Naive thymus-derived CD4-positive, alpha-beta T cell (primary cell): ENCODE measurements at regions not wholly inside any gene's neighbourhood (a gene's known extent, or its start where the extent isn't known, plus 50 kb on each side); places are given as distances from the start of the nearest gene placed in this dataset.
"Not testable (repeated sequence)": the region's sequence is repeated elsewhere in the genome, so short reads cannot be mapped to it uniquely, and the experiment has no call there.

Experiments
- ATAC-seq: fragments of 150-1000 bp; cut with Tn5 transposase; 2 replicates; pipeline ENCODE4 v1.10.0; 2021; ENCODE audit warnings: mild to moderate bottlenecking, moderate library complexity
- CTCF ChIA-PET: fragments of 350-600 bp; sonication (Branson Sonifier 250); formaldehyde crosslinking; loops from one replicate; lab custom pipeline; 2021; ENCODE audit warnings: antibody characterized with exemption; lab: Charles Lee
- POLR2A ChIA-PET: fragments of 350-600 bp; sonication (Branson Sonifier 250); formaldehyde crosslinking; loops from one replicate; lab custom pipeline; 2021; ENCODE audit warnings: antibody characterized with exemption, inconsistent platforms; lab: Charles Lee
- DNase-seq, 9 donors: peaks; one replicate each; pipeline versions ENCODE4 v3.0.0 to v3.0.0-alpha.2; 2020 to 2022; ENCODE audit warnings: mixed read lengths in 1 of 9
- H3K27ac ChIP-seq: one replicate; pipeline ENCODE4 v1.7.0; 2013; ENCODE audit warnings: mild to moderate bottlenecking, low read depth, low read length, moderate library complexity
- H3K27me3 ChIP-seq, 2 donors: one replicate each; pipeline ENCODE4 v1.7.0; 2013; ENCODE audit warnings: low read length in 2 of 2, mild to moderate bottlenecking in 2 of 2, moderate library complexity in 2 of 2; ENCODE audit not compliant: control insufficient read depth in 2 of 2, insufficient read depth in 2 of 2
- H3K36me3 ChIP-seq, 3 experiments: 1 replicate in 2 of 3; 2 replicates in 1 of 3; pipeline ENCODE4 v1.7.0; 2013; ENCODE audit warnings: low read length in 3 of 3, mild to moderate bottlenecking in 3 of 3, moderate library complexity in 1 of 3; ENCODE audit not compliant: insufficient read depth in 3 of 3, control insufficient read depth in 2 of 3
- H3K4me1 ChIP-seq, 2 donors: one replicate each; pipeline ENCODE4 v1.7.0; 2013; ENCODE audit warnings: low read length in 2 of 2, mild to moderate bottlenecking in 2 of 2, moderate library complexity in 1 of 2; ENCODE audit not compliant: control insufficient read depth in 2 of 2, insufficient read depth in 2 of 2
- H3K4me3 ChIP-seq: 2 replicates; pipeline ENCODE4 v1.7.0; 2013; ENCODE audit warnings: mild to moderate bottlenecking, low read length
- H3K9me3 ChIP-seq, 3 experiments: 1 replicate in 2 of 3; 2 replicates in 1 of 3; pipeline ENCODE4 v1.7.0; 2013; ENCODE audit warnings: low read length in 3 of 3; ENCODE audit not compliant: control insufficient read depth in 2 of 3
- H3K27ac Mint-ChIP-seq, 9 donors: one replicate each; pipeline ENCODE4 v1.8.0; 2020 to 2022; ENCODE audit warnings: mixed read lengths in 9 of 9, mild to moderate bottlenecking in 8 of 9, moderate library complexity in 5 of 9, inconsistent platforms in 2 of 9
- H3K27me3 Mint-ChIP-seq, 5 donors: one replicate each; pipeline ENCODE4 v1.8.0; 2021 to 2022; ENCODE audit warnings: mixed read lengths in 5 of 5, mild to moderate bottlenecking in 1 of 5
- H3K36me3 Mint-ChIP-seq, 5 donors: one replicate each; pipeline ENCODE4 v1.8.0; 2020 to 2022; ENCODE audit warnings: mixed read lengths in 5 of 5, mild to moderate bottlenecking in 3 of 5, inconsistent platforms in 1 of 5
- H3K4me1 Mint-ChIP-seq, 7 donors: one replicate each; pipeline ENCODE4 v1.8.0; 2020 to 2022; ENCODE audit warnings: mixed read lengths in 7 of 7, mild to moderate bottlenecking in 3 of 7, inconsistent platforms in 1 of 7
- H3K4me3 Mint-ChIP-seq, 10 donors: one replicate each; pipeline ENCODE4 v1.8.0; 2020 to 2022; ENCODE audit warnings: mild to moderate bottlenecking in 10 of 10, mixed read lengths in 10 of 10, moderate library complexity in 6 of 10, inconsistent platforms in 2 of 10
- H3K9me3 Mint-ChIP-seq, 11 donors: one replicate each; pipeline ENCODE4 v1.8.0; 2020 to 2022; ENCODE audit warnings: mixed read lengths in 11 of 11, mild to moderate bottlenecking in 4 of 11, inconsistent platforms in 1 of 11, moderate library complexity in 1 of 11
- intact Hi-C, 2 donors: fragments of 100-400 bp; cut with micrococcal nuclease; formaldehyde crosslinking; loops; one replicate each; pipeline ENCODE4 v1.15.1; 2023

- intact Hi-C loops = no loop called here
Measured at GRCh38 chr2:144643537-144644336, 123.8 kb upstream of the ZEB2 start.

GRCh38 chr2:144642856-144643255 lies 122.9 kb upstream of the ZEB2 start:
- Mint-ChIP-seq H3K36me3 (peaks cover 0 to 2% (median 0%) of the 10 kb centered on the region in 5 donors), H3K4me1 (peaks cover 0 to 2% (median 0%) of the 10 kb centered on the region in 7 donors), H3K9me3 (peaks cover 0 to 4% (median 0%) of the 10 kb centered on the region in 11 donors), H3K27ac (no peak overlapping the region), H3K27me3 (peaks cover 0 to 8% (median 4%) of the 10 kb centered on the region in 5 donors), H3K4me3 (no peak overlapping the region)
- intact Hi-C loops = no loop called here
- Histone ChIP-seq H3K4me1 (no peaks in the 10 kb centered on the region), H3K27me3 (no peaks in the 10 kb centered on the region), H3K4me3 (no peak overlapping the region), H3K36me3 (no peaks in the 10 kb centered on the region), H3K9me3 (no peaks in the 10 kb centered on the region), H3K27ac (no peak overlapping the region)
- no peak for ATAC-seq
- DNase-seq = no peak
- CTCF ChIA-PET = no interaction called here
- POLR2A ChIA-PET = no interaction called here

More at GRCh38 chr2:144643537-144644336, 123.8 kb upstream of the ZEB2 start:
- Histone ChIP-seq H3K27ac (no peak overlapping the region), H3K4me1 (no peaks in the 10 kb centered on the region), H3K36me3 (no peaks in the 10 kb centered on the region), H3K27me3 (no peaks in the 10 kb centered on the region), H3K9me3 (no peaks in the 10 kb centered on the region), H3K4me3 (no peak overlapping the region)
- POLR2A ChIA-PET = no interaction called here
- Mint-ChIP-seq H3K4me1 (peaks cover 0 to 2% (median 0%) of the 10 kb centered on the region in 7 donors), H3K36me3 (peaks cover 0 to 2% (median 0%) of the 10 kb centered on the region in 5 donors), H3K27ac (no peak overlapping the region), H3K9me3 (peaks cover 0 to 4% (median 0%) of the 10 kb centered on the region in 11 donors), H3K4me3 (no peak overlapping the region), H3K27me3 (peaks cover 0 to 8% (median 4%) of the 10 kb centered on the region in 5 donors)
- CTCF ChIA-PET = no interaction called here
- no peak for ATAC-seq
- DNase-seq = no peak

- Histone ChIP-seq H3K9me3 (no peaks in the 10 kb centered on the region), H3K27ac (no peak overlapping the region), H3K4me1 (no peaks in the 10 kb centered on the region), H3K4me3 (no peak overlapping the region), H3K36me3 (no peaks in the 10 kb centered on the region), H3K27me3 (no peaks in the 10 kb centered on the region)
- ATAC-seq = no peak
- ChIA-PET CTCF (no interaction called here), POLR2A (no interaction called here)
- peaks cover 0 to 2% (median 0%) of the 10 kb centered on the region in 5 donors for H3K36me3 Mint-ChIP-seq
- no peak overlapping the region for H3K4me3 Mint-ChIP-seq
- H3K27ac Mint-ChIP-seq = no peak overlapping the region
- intact Hi-C loops = no loop called here
- peaks cover 0 to 2% (median 0%) of the 10 kb centered on the region in 7 donors for H3K4me1 Mint-ChIP-seq
- no peak for DNase-seq
- peaks cover 0 to 8% (median 3%) of the 10 kb centered on the region in 11 donors for H3K9me3 Mint-ChIP-seq
- peaks cover 0 to 8% (median 4%) of the 10 kb centered on the region in 5 donors for H3K27me3 Mint-ChIP-seq
Measured at GRCh38 chr2:144642131-144642530, 122.2 kb upstream of the ZEB2 start.

GRCh38 chr2:144638250-144638649 lies 118.3 kb upstream of the ZEB2 start:
- peaks cover 0 to 21% (median 12%) of the 10 kb centered on the region in 11 donors for H3K9me3 Mint-ChIP-seq
- intact Hi-C loops, H3K4me1 Mint-ChIP-seq, H3K27me3 Mint-ChIP-seq, H3K4me3 Mint-ChIP-seq, H3K4me3 ChIP-seq, CTCF ChIA-PET, H3K36me3 ChIP-seq, H3K36me3 Mint-ChIP-seq, H3K27ac Mint-ChIP-seq, H3K4me1 ChIP-seq, H3K9me3 ChIP-seq, POLR2A ChIA-PET, H3K27me3 ChIP-seq, DNase-seq, H3K27ac ChIP-seq, ATAC-seq: not testable (repeated sequence)

GRCh38 chr2:144636860-144637259 lies 116.9 kb upstream of the ZEB2 start:
- H3K4me1 ChIP-seq, POLR2A ChIA-PET, H3K4me3 ChIP-seq, H3K36me3 ChIP-seq, DNase-seq, H3K27me3 ChIP-seq, H3K36me3 Mint-ChIP-seq, H3K4me3 Mint-ChIP-seq, intact Hi-C loops, CTCF ChIA-PET, H3K27me3 Mint-ChIP-seq, H3K27ac Mint-ChIP-seq, H3K4me1 Mint-ChIP-seq, H3K9me3 ChIP-seq, H3K27ac ChIP-seq, ATAC-seq: not testable (repeated sequence)
- peaks cover 0 to 19% (median 12%) of the 10 kb centered on the region in 11 donors for H3K9me3 Mint-ChIP-seq

- Histone ChIP-seq H3K27ac (no peak overlapping the region), H3K27me3 (no peaks in the 10 kb centered on the region), H3K9me3 (no peaks in the 10 kb centered on the region), H3K36me3 (no peaks in the 10 kb centered on the region), H3K4me1 (no peaks in the 10 kb centered on the region), H3K4me3 (no peak overlapping the region)
- Mint-ChIP-seq H3K4me1 (peaks cover 0 to 1% (median 0%) of the 10 kb centered on the region in 7 donors), H3K27me3 (peaks cover 0 to 7% (median 0%) of the 10 kb centered on the region in 5 donors), H3K27ac (no peak overlapping the region), H3K36me3 (no peaks in the 10 kb centered on the region), H3K4me3 (no peak overlapping the region), H3K9me3 (peaks cover 0 to 19% (median 12%) of the 10 kb centered on the region in 11 donors)
- intact Hi-C loops = no loop called here
- ATAC-seq (no peak), DNase-seq (no peak)
- ChIA-PET CTCF (no interaction called here), POLR2A (no interaction called here)
Measured at GRCh38 chr2:144632809-144633208, 112.9 kb upstream of the ZEB2 start.

- intact Hi-C loops = no loop called here
- Histone ChIP-seq H3K9me3 (no peaks in the 10 kb centered on the region), H3K27me3 (no peaks in the 10 kb centered on the region), H3K4me3 (no peak overlapping the region), H3K36me3 (no peaks in the 10 kb centered on the region), H3K4me1 (no peaks in the 10 kb centered on the region), H3K27ac (no peak overlapping the region)
- Mint-ChIP-seq H3K36me3 (no peaks in the 10 kb centered on the region), H3K27ac (no peak overlapping the region), H3K27me3 (peaks cover 2 to 9% (median 7%) of the 10 kb centered on the region in 5 donors), H3K4me3 (no peak overlapping the region), H3K9me3 (peaks cover 0 to 15% (median 8%) of the 10 kb centered on the region in 11 donors), H3K4me1 (peaks cover 0 to 1% (median 0%) of the 10 kb centered on the region in 7 donors)
- DNase-seq = no peak
- ChIA-PET CTCF (no interaction called here), POLR2A (no interaction called here)
- ATAC-seq = no peak
Measured at GRCh38 chr2:144631636-144632035, 111.7 kb upstream of the ZEB2 start.
